Ovary (tissue), 3 donors: ENCODE measurements at regions not wholly inside any gene's neighbourhood (a gene's known extent, or its start where the extent isn't known, plus 50 kb on each side); places are given as distances from the start of the nearest gene placed in this dataset.

ENCODE experiments used
- CTCF ChIP-seq, 3 donors: fragments of 450-650 bp in 2 of 3; fragments of 200-600 bp in 1 of 3; IDR thresholded peaks; one replicate each; pipeline versions ENCODE4 v1.5.1 to v1.8.0; 2016 to 2022; ENCODE audit warnings: antibody characterized with exemption in 3 of 3, mild to moderate bottlenecking in 1 of 3
- EP300 ChIP-seq: sonication (generic); formaldehyde crosslinking; IDR thresholded peaks from one replicate; pipeline ENCODE4 v1.6.1; 2017; ENCODE audit warnings: antibody characterized with exemption
- POLR2A ChIP-seq: fragments of 450-650 bp; IDR thresholded peaks from one replicate; pipeline ENCODE4 v1.6.1; 2017; ENCODE audit warnings: antibody characterized with exemption, mild to moderate bottlenecking, moderate library complexity
- donor health status: DM: no; HTN: no; CAD: no.

- no peak for TF ChIP-seq CTCF (IDR thresholded peaks at IDR 0.05)
- no peak for TF ChIP-seq POLR2A
- TF ChIP-seq EP300, result no peak
These were observed 81.0 kb upstream of the LRFN2 start for GRCh38 chr6:40668203-40668602.
